ENCODE measurements at regions not wholly inside any gene's neighbourhood (a gene's known extent, or its start where the extent isn't known, plus 50 kb on each side); places are given as distances from the start of the nearest gene placed in this dataset.

DNA sequence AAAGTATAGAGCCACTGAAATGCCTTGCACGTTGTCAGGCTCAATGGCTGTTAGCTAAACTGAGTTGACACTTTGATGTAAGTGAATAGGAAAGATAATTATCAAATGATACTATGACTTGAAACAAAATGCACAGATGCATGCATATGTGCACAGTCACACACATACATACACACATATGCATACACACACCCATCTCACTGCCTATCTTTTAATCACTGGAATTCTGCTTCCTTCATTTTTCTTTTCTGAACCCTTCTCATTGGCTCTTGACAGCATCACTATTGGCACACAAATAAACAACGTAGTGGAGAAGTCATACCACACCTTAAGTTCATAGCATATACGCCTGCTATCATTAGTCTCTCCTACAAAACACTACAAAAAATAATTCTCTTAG is 154.9 kb upstream of the NCKAP5 start:
- DNase-seq = no peak

DNA sequence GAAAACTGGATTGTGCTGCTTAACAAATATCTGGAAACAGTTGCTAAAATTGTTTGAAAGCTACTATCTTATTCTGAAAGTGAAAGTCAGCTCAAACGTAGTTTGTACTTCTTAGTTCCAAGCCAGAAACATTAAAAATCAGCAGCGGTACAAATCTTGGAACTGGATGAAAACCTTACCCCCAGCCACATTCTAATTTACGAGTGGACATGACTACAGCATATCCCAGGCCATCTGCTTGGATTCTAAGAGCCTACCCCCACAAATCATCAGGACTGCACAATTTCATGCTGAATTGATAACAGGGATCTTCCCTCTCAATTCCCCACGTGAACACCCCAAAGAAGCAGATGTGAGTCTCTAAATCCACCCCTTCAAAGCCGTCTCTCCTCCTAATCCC is 158.7 kb upstream of the NCKAP5 start:
- DNase-seq = no peak

DNA sequence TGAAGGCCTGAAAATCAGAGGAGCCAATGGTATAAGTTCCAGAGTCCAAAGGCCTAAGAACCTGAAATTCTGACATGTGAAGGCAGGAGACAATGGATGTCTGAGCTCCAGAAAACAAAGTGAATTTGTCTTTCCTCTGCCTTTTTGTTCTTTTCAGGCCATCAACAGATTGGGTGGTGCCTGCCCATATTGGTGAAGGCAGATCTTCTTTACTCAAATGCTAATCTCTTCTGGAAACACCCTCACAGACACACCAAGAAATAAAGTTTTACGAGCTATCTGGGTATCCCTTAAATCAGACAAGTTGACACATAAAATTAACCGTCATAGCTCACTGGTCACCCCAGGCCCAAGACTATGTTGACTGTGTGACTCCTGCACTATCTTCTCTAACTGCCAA is 163.8 kb upstream of the NCKAP5 start:
- DNase-seq = no peak

DNA sequence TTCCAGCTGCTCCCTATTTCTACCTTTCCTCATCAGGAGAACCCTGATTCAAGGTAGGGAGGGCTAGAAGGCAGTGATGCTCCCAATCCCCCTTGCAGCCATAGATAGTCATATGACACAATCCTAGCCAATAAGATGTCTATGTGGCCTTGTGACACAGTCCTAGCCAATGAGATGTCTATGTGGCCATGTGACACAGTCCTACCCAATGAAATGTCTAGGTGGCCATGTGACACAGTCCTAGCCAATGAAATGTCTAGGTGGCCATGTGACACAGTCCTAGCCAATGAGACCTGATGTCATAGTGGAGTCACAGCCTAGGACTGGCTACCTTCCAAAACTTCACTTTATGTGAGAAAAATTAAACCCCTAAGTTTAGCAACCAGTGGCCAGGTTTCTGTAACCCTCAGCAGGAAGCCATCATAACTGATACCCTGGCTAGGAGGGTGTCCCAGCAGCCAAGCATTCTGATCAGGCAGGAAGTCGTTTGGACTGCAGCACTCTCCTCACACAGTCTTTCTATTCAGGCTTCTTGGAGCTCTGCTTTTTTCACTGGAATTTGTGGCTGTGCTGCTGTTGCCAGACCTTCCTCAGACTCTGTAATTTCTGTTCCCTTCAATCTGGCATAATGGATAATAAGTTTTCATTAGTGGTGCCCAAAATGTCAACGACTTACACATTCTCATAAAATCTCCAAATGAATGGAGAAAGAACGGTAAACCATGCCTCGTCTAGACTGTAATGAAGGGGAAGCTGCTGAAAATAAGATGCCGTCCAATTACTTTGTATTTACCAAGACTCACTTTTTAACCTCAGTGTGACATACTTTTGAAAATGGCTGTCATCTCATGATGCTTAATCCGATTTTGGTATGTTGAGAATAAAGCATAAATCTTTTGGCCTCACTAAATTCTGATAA is 165.0 kb upstream of the NCKAP5 start:
- DNase-seq = no peak

DNA sequence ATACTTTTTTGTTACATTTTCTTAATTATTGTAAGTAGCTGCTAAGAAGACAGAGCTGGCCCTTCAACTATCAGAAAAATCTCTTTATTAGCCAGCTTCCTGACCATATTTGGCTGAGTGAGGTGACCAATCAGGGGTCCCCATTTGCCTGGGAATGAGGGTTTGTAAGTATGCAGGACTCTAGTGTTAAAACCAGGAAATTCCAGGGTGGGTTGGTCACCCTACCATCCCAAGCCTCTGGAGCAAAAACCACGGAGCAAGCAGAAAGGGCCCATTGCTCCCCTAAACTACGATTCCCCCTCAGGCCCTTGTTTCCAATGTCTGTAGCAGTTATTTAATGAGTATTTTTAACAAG is 165.6 kb upstream of the NCKAP5 start:
- DNase-seq = no peak

DNA sequence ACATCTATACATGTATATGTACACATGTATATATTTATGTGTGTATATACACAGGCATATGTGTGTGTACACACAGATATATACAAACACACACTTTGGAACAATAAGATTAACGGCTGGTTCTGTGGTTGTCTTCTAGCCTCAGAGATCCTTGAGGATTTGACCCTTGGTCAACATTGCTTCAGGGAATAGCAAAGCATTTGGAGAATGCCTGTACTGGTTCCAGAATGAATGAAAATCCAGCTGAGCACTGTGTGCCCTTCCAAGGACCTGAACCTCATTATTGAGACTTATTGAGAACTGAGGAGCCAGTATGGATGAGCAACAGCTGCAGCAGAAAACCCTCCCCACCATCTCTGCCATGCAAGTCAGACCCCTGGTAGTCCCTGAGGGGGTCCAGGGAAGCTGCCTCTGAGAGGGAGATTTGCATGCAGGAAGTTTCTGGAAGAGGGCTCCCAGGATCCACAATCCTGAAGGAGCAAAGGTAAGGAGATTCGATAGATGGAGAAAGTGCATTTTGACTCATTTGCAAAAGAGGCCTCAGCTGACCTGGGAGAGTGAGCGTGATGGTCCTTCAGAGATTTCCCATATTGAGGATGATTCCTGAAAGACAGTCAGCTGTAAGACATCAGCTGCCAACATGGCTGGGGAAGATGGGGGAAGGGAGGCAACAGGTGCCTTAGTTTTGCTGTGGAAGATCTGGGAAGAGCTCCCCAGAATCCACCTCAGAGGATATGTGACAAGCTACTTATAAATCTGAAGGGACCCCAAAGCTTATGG is 166.6 kb upstream of the NCKAP5 start:
- no peak for DNase-seq

DNA sequence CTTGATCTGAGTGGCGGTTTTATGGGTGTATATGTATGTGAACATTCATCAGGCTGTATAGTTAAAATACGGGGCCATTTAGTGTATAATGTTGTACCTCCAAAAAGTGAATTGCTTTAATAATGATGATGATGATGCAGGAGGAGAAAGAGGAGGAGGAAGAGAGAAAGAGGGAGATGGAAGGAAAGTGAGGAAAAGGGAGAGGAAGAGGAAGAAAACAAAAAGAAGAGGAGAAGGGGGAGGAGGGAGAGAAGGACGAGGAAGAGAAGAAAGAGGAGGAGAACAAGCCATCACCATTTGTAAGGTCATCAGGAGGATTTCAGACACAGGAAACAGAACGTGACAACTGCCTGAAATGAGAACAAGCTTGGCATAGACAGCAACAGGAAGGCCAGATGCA is 168.4 kb upstream of the NCKAP5 start:
- no peak for DNase-seq

DNA sequence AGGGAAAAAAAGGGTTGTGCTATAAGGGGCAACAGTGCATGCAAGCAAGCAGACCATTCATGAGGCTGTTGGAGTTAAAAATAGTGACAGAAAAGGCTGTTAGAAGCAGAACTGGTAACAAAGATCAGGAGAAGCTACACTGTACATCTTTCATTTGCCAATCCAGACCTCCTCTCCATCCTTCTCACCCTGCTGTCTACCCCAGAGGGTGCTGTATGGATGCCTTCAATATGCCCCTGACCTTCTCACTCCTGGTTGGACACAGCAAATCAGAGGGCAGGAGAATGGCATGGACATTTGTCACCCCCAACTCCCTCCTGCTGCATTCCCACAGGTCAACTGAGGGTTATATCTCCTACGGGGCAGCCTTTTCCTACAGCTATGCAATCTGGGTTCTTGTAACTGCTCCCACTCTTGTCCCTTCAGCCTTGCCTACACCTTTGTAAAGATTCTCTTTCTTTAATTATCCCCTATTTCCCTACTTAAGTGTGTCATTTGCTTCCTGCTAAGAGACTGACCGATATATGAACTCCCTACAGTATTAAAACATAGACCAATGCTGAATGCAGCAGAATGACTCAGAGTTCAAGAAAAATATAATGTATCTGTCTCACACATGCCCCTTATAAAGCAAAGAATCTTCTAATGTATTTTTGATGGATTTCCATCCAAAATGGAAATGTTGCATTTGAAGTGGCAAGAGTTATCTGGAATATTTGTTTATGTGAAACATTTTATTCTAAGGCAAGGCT is 169.2 kb upstream of the NCKAP5 start:
- no peak for DNase-seq

DNA sequence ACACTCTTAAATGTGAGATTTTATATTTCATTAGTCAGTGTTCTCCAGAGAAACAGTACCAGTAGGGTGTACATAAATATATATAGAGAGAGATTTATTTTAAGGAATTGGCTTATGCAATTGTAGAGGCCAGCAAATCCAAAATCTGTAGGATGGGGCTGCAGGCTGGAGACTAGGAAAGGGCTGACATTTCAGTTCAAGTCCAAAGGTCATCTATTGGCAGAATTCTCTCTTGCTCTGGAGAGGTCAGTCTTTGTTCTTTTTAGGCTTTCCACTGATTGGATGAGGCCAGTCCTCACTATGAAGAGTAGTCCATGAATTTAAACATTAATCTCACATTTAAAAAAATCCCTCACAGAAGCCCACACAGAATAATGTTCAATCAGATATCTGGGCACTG is 170.8 kb upstream of the NCKAP5 start:
- no peak for DNase-seq

DNA sequence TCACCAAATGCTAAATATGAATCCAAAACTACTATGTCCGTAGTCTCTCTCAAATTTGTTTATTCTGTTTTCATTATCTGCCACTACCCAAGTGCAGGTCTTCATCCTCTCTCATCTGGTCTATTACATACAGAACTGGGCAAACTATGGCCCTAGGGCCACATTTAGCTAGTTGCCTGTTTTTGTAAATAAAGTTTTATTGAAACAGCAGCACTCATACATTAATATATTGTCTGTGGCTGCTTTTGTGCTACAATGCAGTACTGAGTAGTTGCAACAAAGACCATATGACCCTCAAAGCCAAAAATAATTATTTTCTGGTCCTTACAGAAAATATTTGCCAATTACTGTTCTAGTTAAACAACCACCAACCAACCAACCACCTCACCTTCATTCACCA is 172.2 kb upstream of the NCKAP5 start:
- DNase-seq = no peak

DNA sequence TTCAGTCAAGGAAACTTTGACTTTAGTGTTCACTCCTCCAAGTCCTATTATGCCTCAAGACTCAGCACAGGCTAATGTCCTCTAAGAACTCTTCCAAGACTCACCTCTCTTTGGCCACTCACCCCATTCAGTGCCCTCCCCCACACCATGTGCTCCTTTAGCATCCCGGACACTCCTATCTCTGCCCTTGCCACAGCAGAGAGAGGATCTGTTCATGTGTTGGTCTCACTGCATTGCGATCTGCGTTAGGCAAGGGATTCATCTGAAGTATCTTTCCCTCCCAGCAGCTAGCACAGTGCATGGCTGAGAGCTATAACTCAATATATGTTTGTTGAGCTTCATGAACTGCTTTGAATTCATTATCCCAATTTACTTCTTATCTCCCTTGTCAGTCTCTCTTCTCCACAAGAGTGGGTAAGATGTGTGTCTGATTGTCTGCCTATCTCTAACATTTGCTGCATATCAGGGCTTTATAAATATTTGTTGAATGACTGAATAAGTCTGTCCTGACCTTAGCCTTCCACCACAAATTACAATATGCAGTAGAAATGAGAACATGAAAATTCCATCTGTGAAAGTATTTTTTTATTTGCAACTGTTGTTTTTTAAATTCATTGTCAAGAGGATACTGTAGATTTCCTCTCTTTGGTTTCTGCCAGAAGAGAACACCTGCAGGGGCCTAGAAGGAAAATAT is 179.9 kb upstream of the NCKAP5 start:
- no peak for DNase-seq

DNA sequence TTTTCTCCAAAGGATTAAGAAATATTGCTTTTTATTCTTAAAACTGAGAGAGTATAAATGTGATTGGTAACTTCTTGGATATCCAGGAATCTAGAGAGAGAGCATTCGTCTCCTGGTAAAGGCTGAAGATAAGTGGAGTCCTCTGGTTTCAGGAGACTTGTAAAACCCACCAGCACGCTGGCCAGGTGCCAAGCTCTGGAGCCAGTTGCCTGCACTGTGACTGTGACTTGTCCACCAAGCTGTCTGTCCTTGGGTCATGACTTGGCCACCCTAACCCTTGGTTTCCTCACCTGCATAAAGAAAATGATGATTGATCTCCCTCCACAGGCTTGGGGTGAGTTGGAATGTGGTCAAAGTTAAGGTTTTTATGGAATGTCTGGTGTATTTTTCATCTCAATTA is 185.4 kb upstream of the NCKAP5 start:
- no peak for DNase-seq

DNA sequence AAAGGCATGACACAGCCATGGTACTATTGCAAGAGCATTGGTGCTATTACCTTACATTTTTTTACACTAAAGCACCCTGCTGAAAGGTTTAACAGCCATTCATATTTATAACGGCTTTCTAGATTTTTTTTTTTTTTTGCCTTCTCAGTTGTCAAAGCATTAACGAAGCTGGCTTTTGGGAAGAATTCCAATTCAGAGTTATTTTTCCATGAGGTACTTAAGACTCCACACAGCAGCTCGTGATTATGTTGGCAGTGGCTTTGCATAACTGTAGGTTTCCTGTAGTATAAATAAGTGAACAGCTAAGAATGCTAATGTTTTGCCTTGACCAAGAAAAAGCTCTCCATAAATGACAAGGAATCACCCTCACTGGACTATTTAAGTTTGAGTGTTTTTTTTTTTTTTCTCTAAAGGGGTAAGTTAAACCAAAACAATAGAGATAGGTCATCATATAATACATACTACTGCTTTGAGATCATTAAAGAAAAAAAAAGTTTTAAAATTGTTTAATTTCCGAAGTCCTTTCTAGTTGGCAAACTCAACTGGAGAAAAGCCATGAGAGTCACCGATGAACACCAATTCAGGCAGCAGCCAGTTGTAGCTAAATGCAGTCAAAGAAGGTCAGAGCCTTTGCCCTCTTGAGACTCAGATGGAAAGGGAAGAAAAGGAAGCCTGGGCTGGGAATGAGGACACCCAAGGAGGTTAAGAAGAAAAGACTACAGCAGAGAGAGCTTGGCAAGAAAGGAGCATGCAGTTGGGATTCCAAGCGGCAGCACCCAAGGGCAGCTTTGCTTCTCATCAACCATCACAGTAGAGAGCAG is 187.4 kb upstream of the NCKAP5 start:
- DNase-seq = no peak

DNA sequence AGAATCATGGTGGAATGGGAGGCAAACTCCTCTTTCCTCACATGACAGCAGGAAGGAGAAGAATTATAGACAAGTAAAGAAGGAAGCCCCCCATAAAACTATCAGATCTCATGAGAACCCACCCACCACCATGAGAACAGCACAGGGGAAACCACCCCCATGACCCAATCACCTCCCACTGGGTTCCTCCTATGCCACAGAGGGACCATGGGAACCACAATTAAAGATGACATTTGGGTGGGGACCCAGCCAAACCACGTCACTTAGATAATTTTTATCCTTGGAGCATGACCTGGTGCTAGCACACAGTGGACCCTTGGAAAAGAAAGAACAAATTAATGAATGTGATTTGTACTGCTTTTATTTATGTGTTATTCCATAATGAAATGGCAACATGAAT is 188.6 kb upstream of the NCKAP5 start:
- no peak for DNase-seq

DNA sequence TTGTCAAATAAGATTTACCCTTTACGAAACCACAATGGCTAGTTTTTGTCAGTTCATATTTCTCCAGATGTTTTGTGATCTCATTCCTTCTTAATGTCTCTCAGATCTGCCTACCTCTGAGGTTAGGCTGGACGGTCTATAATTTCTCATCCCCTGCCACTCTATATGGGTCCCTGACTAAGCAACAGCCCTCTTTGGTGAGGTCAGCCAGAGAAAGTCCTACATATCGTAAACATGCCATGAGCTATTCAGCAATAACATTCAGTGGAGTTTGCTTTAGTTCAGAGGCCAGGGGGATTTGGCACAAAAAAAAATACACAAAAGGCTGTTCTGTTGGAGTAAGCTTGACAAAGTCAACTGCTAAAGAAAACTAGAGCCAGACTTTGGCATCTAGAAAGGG is 192.1 kb upstream of the NCKAP5 start:
- DNase-seq = no peak

DNA sequence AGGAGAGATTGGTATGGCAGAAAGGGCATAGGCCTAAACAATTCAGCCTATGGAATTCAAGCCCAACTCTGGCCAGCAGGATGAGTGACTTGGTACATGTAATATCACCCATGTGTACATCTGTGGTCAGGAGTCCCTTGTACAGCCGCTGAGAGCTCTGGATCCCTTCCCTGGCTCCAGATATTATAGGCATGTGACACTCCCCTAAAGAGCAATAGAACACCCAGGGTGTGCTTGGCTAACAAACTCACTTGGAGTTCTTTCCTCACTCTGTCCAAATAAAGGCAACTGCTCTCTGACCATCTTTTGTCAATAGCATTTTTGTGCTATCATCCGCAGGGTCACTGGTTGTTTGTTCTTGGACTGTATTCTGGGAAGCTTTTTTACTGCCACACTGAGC is 197.4 kb upstream of the NCKAP5 start:
- DNase-seq = no peak

DNA sequence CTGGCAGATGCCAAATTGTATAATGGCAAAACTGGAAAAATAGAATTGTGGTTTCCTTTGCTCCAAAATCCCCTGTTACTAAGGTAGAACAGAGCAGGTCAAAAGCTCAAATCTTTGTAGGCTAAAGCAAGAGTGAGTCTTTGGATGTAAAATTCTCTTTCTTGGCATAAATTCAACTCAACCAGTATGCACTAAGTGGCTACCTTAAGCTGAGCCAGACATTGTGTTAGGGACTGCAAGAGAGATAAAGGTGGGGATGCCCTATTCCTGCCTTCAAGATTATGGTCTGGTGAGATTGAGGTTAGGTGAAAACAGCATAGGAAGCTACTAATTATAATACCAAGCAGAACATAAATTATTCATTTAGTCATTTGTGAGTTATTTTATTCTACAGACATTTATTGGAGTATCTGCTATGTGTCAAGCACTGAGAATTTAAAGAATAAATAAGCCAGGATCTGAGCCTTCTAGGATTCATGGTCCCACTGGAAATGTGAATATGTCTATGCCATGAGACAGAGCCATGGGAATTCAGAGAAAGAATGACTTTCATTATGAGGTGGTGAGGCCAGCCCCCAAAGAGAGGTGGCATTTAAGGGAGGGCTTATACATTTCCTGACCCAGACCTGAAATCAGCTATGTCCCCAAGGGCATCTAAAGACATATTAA is 198.0 kb upstream of the NCKAP5 start:
- no peak for DNase-seq

DNA sequence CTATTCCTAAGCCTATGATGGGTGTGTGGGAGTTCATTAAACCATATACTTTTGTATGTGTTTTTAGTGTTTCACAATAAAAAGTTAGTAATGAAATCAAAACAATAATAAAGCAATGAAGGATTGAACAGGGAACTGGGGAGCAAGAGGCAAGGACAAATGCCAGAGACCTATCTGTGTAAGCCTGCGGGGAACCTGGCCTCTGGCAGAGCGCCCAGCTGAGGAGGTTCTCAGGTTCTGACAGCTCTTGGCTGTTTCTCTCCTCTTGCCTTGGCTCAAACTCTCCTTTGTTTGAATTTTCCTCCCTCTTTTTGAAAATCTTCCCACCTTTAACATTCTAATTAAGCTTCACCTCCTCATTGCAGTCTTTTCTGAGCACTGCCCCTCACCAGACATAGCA is 200.0 kb upstream of the NCKAP5 start:
- DNase-seq = no peak

DNA sequence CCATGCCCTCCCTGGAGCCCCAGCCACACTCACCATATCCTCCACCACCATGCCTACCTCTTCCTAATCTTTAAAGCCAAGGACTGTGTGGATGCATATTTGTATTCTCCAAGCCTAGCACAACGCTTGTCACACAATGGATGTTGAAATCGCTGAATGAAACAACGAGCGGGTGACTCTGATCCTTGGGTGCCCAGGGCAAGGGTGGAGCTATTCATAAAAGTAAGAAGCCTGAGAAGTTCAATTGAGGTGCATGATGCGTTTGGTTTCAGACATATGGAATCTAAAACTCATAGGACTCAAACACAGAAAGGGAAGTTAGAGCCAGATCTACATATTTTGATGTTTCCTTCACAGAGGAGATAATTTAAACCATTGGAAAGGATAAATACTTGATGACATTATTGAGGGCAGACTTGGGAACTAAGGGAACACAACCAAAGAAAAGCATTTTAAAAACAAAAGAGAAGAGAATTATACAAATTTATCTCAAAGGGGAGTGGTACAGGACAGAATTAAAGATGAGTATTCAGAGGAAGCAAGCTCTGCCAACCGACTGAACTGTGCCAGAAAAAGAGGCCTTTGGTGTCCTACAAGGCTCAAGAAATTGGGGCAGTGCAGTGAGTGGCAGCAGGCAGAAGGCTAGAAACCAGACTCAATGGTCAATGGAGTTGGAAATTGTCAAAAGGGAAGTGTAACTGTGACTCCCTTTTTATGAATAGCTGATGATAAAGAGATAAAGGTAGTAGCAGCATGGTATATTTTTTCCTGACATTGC is 200.6 kb upstream of the NCKAP5 start:
- DNase-seq = no peak

DNA sequence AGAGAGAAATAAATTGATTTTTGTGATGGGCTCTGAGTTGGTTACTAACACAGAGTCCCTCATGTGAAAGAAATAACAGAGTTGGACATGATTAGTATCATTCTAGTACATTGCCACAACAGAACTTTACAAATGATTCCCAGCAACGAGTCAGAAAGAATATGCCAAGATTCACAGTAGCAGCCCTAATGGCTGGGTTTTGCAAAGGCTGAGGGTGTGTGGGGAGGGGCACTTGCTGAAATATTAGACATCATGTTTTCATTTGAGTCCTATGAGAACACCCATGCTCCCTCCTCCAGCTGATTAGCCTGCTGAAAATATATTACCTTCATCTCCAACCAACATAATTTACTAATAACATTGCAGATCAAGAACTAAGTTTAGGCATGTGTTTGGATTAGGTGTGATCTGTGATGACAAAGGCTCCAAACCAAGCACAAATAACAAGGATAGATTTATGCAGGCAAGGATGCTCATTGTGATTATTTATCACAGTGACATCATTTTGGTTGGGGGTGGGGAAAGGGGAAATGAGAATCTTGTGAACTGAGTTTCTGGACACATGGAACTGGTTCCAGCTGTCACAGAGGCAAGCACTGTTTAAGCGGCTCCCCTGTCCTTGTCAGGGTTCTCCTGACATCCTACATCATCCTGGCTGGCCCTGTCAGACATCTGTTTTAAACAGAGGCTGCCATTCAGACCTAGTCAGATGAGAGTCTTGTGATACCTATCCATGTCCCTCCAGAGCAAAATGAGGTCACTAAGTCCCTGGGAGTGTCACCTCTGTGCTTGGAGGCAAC is 205.8 kb upstream of the NCKAP5 start:
- no peak for DNase-seq

All from activated CD4-positive, alpha-beta T cell treated with anti-CD3 and anti-CD28 coated beads, Interleukin-2, amount 50 U/mL, for 4 hours (primary cell).